ENCODE measurements at regions not wholly inside any gene's neighbourhood (a gene's known extent, or its start where the extent isn't known, plus 50 kb on each side); places are given as distances from the start of the nearest gene placed in this dataset.
"Not testable (repeated sequence)": the region's sequence is repeated elsewhere in the genome, so short reads cannot be mapped to it uniquely, and the experiment has no call there.

GRCh38 chr20:30397111-30397510, 860.4 kb upstream of the DEFB115 start:
- not testable (repeated sequence) for DNase-seq

- DNase-seq: not testable (repeated sequence)
These were observed 852.4 kb upstream of the DEFB115 start for GRCh38 chr20:30405061-30405460.

GRCh38 chr20:30405585-30405984, 851.9 kb upstream of the DEFB115 start:
- DNase-seq: not testable (repeated sequence)

- DNase-seq: not testable (repeated sequence)
These were observed 851.1 kb upstream of the DEFB115 start for GRCh38 chr20:30406370-30406769.

DNA sequence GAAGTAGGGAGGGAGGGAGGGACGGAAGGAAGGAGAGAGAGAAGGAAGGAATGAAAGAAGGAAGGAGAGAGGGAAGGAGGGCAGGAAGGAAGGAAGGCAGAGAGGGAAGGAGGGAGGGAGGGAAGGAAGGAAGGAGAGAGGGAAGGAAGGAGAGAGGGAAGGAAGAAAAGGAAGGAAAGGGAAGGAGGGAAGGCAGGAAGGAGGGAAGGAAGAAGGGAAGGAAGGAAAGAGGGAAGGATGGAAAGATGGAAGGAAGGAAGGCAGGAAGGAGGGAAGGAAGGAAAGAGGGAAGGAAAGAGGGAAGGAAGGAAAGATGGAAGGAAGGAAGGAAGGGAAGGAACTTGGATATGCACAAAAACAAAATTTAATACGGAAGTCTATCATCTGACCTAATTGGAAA, 844.5 kb upstream of the DEFB115 start:
- no peak for DNase-seq

DNA sequence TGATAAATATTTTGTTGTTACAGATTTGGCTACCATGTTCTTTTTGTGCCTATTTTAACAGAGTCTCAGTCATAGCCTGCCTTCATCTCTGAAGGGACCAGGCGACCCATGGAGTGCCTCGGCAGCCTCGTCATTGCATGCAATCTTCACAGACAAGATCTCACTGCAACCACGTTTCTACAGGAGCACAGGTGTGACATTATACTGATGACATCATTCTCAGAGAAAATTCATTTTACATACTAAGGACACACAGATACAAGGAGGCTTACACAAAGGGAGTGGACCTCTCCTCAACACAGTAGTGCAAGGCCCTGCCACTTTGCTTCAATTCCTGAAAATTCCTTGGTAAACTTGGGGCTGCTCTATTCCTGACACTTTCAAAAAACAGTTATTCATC, 840.1 kb upstream of the DEFB115 start:
- not testable (repeated sequence) for DNase-seq

- not testable (repeated sequence) for DNase-seq
These were observed 839.1 kb upstream of the DEFB115 start for GRCh38 chr20:30418378-30418777.

DNA sequence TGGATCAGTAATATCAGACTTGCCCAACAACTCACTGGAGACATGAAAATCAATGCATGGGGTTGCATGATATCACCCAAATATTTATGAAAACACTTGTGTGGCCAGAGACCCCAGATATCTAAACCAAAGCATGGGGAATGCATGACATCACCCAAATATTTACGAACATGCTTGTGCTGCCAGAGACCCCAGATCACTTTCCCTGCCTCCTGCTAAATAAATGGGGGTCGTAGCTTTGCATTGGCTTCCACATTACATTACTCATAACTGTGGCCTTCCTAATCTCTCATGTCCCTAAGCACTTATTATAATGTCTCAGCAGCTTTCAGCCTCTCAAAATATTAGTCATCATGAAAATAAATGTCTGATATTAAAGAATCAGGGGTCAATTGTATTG, 838.0 kb upstream of the DEFB115 start:
- DNase-seq: no peak

DNA sequence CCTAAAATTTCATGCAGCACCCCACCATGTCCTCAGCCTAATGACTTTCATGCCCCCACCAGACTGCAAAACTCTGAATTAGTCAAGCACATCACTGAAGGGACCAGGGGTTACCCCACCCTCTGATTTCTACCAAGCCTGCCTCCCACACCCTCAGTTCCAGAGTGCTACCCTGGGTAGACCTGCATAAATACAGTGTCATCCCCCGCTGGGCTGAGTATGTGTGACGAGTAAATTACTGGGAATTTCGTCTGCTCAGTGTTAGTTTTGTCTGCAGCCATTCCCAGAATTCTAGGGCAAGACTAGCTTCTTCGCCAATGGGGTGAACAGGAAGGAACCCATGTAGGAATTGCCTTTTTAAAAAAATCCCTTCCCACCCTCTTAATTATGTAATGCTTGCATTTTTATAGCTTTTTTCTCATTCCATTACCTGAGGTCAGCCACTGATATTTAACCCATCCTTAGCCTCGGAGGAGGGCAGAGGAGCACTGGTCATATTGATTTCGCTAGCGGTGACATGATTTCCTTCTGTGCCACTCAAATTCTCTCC, 837.5 kb upstream of the DEFB115 start:
- DNase-seq: not testable (repeated sequence)

Measured in suppressor macrophage treated with lipopolysaccharide for 1 hour (primary cell).